Breast epithelium (tissue), 3 donors: ENCODE measurements at regions not wholly inside any gene's neighbourhood (a gene's known extent, or its start where the extent isn't known, plus 50 kb on each side); places are given as distances from the start of the nearest gene placed in this dataset.

ENCODE experiments used
- CTCF ChIP-seq, 3 donors: fragments of 450-650 bp; IDR thresholded peaks; one replicate each; pipeline ENCODE4 v1.5.1; 2016 to 2017; ENCODE audit warnings: antibody characterized with exemption in 3 of 3, mild to moderate bottlenecking in 3 of 3, moderate library complexity in 3 of 3
- POLR2A ChIP-seq: fragments of 450-650 bp; IDR thresholded peaks from one replicate; pipeline ENCODE4 v1.6.1; 2016; ENCODE audit warnings: antibody characterized with exemption, mild to moderate bottlenecking, moderate library complexity
- POLR2AphosphoS5 ChIP-seq, 3 donors: sonication (generic); formaldehyde crosslinking; IDR thresholded peaks; one replicate each; pipeline ENCODE4 v1.6.1; 2017; ENCODE audit warnings: antibody characterized with exemption in 3 of 3

DNA sequence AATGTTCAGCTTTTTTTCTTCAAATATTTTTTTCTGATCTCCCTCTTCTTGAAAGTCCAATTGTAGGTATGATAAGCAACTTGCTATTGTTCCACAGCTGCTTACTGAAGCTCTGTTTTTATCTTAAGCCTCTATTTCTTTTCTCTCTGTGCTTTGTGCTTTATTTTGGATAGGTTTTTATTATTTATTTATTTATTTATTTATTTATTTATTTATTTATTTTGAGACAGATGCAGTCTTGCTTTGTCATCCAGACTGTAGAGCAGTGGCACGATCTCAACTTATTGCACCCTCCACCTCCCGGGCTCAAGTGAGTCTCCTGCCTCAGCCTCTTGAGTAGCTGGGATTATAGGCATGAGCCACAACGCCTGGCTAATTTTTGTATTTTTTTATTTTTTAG, 199.4 kb downstream of the KLF12 start:
- TF ChIP-seq CTCF (IDR thresholded peaks at IDR 0.05) (no peak), POLR2A (no peak), POLR2AphosphoS5 (IDR thresholded peaks at IDR 0.05) (no peak)
